SHP77 (cell line): ENCODE measurements at regions not wholly inside any gene's neighbourhood (a gene's known extent, or its start where the extent isn't known, plus 50 kb on each side); places are given as distances from the start of the nearest gene placed in this dataset.

Source experiments
- DNase-seq, 2 experiments: peaks; one replicate each; lab custom pipeline; 2025; lab: John Stamatoyannopoulos, UW

GRCh38 chr17:34711646-34712045, 132.3 kb downstream of the TMEM132E start:
- DNase-seq, result no peak

- no peak for DNase-seq
These were observed 130.8 kb downstream of the TMEM132E start for GRCh38 chr17:34710226-34710625.

- DNase-seq, result no peak
These were observed 129.9 kb downstream of the TMEM132E start for GRCh38 chr17:34709158-34709754.

- no peak for DNase-seq
These were observed 126.6 kb downstream of the TMEM132E start for GRCh38 chr17:34706029-34706428.

DNA sequence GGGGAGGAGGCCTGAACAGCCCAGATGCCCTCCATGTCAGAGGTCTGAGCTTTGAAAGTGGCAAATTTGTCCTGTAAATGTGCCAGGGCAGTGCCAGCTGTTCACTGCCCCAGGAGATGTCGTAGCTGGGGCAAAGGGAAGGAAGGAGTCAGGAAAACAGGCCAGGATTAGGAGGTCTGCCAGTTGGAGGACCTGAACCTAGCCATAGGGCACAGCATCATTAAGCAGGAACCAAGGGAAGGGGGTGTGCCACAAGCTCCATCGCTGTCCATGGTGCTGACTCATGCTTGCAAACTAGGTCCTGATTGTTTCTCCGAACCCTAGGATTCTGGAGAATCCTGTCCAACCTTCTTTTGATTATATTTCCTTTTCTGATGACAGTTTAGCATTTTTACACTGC, 124.2 kb downstream of the TMEM132E start:
- no peak for DNase-seq

DNA sequence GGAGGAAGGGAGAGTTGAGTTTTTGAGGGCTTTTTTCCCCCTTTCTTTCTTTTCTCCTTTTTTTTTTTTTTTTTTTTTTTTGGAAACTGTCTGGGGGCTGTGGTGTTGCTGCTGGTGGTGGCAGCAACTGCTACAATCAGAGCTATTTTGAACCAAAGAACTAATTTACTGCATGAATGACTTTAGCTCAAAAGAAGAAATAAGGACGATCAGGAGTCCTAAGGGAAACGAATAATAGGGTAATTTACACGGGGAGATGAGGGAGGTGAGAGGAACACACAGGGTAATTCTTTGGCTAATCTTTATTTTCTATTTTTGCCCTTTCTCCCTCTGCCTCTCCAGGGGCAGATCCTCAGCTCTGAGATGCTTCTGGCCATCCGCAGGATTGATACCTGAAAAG, 119.8 kb downstream of the TMEM132E start:
- DNase-seq, result no peak

DNA sequence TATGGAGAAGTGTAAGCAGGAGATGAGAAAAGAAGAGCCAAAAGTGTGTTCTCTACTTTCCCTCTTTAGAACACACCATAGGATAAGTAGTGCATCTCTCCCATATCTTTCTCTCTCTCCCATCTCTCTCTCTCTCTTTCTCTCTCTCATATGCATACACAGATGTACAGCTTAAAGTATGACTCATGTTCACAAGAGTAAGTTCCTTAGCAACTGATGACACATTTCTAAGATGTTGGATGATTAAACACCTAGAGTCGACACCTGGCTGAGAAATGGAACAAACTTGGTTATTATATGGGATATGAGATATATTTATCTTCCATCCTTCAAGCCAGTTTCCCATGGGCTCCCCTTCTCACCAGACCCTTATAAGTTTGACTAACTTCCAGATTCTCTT, 113.5 kb downstream of the TMEM132E start:
- no peak for DNase-seq
